OCI-LY3 (cell line): ENCODE measurements at regions not wholly inside any gene's neighbourhood (a gene's known extent, or its start where the extent isn't known, plus 50 kb on each side); places are given as distances from the start of the nearest gene placed in this dataset.

ENCODE experiments used
- H2AFZ ChIP-seq: fragments of 200-600, 300-600 bp; shearing (Covaris generic); 2 replicates; pipeline ENCODE4 v1.6.0; 2014; ENCODE audit warnings: antibody characterized with exemption, low read depth, low read length
- H3K27ac ChIP-seq: fragments of 200-600, 300-600 bp; sonication (generic); 2 replicates; pipeline ENCODE4 v1.5.1; 2014; ENCODE audit warnings: mild to moderate bottlenecking, low read length, moderate library complexity, mixed read lengths
- H3K27me3 ChIP-seq: fragments of 200-600, 300-600 bp; sonication (generic); 2 replicates; pipeline ENCODE4 v1.6.1; 2014; ENCODE audit warnings: low read depth, low read length, mixed read lengths
- H3K36me3 ChIP-seq: fragments of 200-600, 300-600 bp; sonication (generic); replicated peaks from 2 replicates; pipeline ENCODE3; 2014; ENCODE audit warnings: low read depth, low read length, mixed read lengths
- H3K4me1 ChIP-seq: fragments of 300-600, 200-600 bp; sonication (generic); 2 replicates; pipeline ENCODE4 v1.6.1; 2014; ENCODE audit warnings: low read length, mixed read lengths
- H3K4me2 ChIP-seq: fragments of 200-600, 300-600 bp; sonication (generic); 2 replicates; pipeline ENCODE4 v1.6.1; 2014; ENCODE audit warnings: low read length, mixed read lengths
- H3K4me3 ChIP-seq: fragments of 300-600, 200-600 bp; sonication (generic); 2 replicates; pipeline ENCODE4 v1.5.1; 2014; ENCODE audit warnings: antibody characterized with exemption, mild to moderate bottlenecking, low read length, moderate library complexity
- H3K79me2 ChIP-seq: fragments of 300-600, 200-600 bp; shearing (Covaris generic); 2 replicates; pipeline ENCODE4 v1.6.1; 2014; ENCODE audit warnings: mild to moderate bottlenecking, low read length, mixed read lengths
- H3K9ac ChIP-seq: fragments of 300-600, 200-600 bp; shearing (Covaris generic); 2 replicates; pipeline ENCODE4 v1.6.0; 2014; ENCODE audit warnings: mild to moderate bottlenecking, low read length, moderate library complexity
- H3K9me3 ChIP-seq: fragments of 200-600, 300-600 bp; shearing (Covaris generic); 2 replicates; pipeline ENCODE4 v1.6.1; 2014; ENCODE audit warnings: low read length, mixed read lengths; ENCODE audit not compliant: insufficient read depth
- H4K20me1 ChIP-seq: fragments of 200-600, 300-600 bp; sonication (generic); 2 replicates; pipeline ENCODE4 v1.6.1; 2016; ENCODE audit warnings: low read length, mixed read lengths; ENCODE audit not compliant: insufficient read depth
- EZH2phosphoT487 ChIP-seq: fragments of 200-600 bp; shearing (Covaris generic); IDR thresholded peaks from 2 replicates; pipeline ENCODE4 v1.6.1; 2018; ENCODE audit warnings: antibody characterized with exemption, mixed run types, low read depth
- TF ChIP-seq, protein P1 (sequence below): fragments of 200-600, 300-600 bp; sonication (generic); IDR thresholded peaks from 2 replicates; pipeline ENCODE4 v1.5.1; 2014; ENCODE audit warnings: antibody characterized with exemption, low read length, low read depth

DNA sequence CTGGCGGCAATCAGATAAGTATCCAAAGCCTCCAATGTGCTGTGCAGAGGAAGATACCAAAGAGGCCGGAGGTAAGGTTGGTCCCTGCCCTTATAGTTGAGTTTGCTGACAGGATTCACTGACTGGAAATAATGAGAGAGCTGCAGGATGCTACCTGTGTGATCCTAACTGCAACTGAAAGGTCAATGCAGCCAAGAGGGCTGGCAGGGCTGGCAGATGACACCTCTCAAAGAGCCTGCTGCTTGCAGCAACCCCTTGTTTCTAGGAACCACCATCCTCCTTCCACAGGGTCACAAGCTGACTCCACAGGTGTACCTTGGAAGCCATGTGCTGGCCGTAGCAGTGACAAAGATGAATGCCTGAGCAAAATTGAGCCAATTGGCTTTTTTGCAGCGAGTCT is 348.1 kb downstream of the DDX10 start:
- Histone ChIP-seq H3K79me2 (no peaks in the 10 kb centered on the region), H3K27me3 (no peaks in the 10 kb centered on the region), H3K4me3 (no peak overlapping the region), H2AFZ (no peak overlapping the region), H3K36me3 (no peaks in the 10 kb centered on the region), H3K4me1 (no peaks in the 10 kb centered on the region), H3K4me2 (no peak overlapping the region), H3K27ac (no peak overlapping the region), H3K9ac (no peak overlapping the region), H4K20me1 (no peaks in the 10 kb centered on the region), H3K9me3 (no peaks in the 10 kb centered on the region)
- no peak for TF ChIP-seq EZH2phosphoT487
- TF ChIP-seq, protein P1, sequence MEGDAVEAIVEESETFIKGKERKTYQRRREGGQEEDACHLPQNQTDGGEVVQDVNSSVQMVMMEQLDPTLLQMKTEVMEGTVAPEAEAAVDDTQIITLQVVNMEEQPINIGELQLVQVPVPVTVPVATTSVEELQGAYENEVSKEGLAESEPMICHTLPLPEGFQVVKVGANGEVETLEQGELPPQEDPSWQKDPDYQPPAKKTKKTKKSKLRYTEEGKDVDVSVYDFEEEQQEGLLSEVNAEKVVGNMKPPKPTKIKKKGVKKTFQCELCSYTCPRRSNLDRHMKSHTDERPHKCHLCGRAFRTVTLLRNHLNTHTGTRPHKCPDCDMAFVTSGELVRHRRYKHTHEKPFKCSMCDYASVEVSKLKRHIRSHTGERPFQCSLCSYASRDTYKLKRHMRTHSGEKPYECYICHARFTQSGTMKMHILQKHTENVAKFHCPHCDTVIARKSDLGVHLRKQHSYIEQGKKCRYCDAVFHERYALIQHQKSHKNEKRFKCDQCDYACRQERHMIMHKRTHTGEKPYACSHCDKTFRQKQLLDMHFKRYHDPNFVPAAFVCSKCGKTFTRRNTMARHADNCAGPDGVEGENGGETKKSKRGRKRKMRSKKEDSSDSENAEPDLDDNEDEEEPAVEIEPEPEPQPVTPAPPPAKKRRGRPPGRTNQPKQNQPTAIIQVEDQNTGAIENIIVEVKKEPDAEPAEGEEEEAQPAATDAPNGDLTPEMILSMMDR, result no peak

DNA sequence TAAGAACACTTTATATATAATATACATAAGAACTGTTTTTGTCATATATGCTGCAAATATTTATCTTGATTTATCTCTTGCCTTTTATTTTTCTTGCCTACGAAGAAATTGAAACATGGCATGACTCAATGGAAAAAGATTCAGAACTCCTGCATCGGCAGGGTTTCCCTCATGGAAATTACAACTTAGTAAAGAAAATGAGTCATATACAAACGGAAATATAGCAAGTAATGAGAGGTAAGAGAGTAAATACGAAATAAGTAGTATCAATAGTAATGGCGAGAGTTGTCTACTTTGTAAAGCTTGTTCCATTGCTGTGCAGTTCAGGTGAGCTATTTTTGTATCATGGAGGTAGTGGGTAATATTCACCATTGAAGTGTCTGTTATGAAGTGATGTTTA is 350.4 kb downstream of the DDX10 start:
- Histone ChIP-seq H3K4me1 (no peaks in the 10 kb centered on the region), H3K36me3 (no peaks in the 10 kb centered on the region), H3K27me3 (no peaks in the 10 kb centered on the region), H4K20me1 (no peaks in the 10 kb centered on the region), H3K4me3 (no peak overlapping the region), H3K9me3 (no peaks in the 10 kb centered on the region), H3K4me2 (no peak overlapping the region), H2AFZ (no peak overlapping the region), H3K79me2 (no peaks in the 10 kb centered on the region), H3K9ac (no peak overlapping the region), H3K27ac (no peak overlapping the region)
- TF ChIP-seq, protein P1, result no peak
- no peak for TF ChIP-seq EZH2phosphoT487

DNA sequence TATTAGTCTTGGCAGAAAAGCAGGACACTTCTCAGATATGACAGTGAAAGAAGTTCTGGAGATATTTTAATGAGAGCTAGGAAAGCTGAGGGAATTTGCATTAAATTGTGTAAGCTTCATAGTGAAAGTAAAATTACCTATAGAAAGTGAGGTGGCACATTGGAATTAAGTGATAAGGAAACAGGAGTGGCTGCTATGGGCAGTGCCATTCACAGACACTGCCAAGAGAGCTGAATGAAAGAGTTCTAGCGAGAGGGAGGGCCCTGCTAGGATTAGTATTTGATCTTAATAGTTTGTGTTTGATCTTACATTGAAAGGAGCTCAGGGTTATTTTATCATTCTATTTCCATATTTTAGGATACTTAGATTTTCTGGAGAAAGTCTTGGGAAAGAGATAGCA is 351.9 kb downstream of the DDX10 start:
- no peaks in the 10 kb centered on the region for H3K79me2 ChIP-seq
- no peaks in the 10 kb centered on the region for H3K9me3 ChIP-seq
- no peak overlapping the region for H3K9ac ChIP-seq
- no peaks in the 10 kb centered on the region for H4K20me1 ChIP-seq
- no peak for TF ChIP-seq EZH2phosphoT487
- TF ChIP-seq, protein P1, result no peak
- no peak overlapping the region for H3K4me3 ChIP-seq
- H3K36me3 ChIP-seq, result no peaks in the 10 kb centered on the region
- H2AFZ ChIP-seq, result no peak overlapping the region
- H3K27ac ChIP-seq, result no peak overlapping the region
- no peaks in the 10 kb centered on the region for H3K4me1 ChIP-seq
- H3K4me2 ChIP-seq, result no peak overlapping the region
- no peaks in the 10 kb centered on the region for H3K27me3 ChIP-seq

DNA sequence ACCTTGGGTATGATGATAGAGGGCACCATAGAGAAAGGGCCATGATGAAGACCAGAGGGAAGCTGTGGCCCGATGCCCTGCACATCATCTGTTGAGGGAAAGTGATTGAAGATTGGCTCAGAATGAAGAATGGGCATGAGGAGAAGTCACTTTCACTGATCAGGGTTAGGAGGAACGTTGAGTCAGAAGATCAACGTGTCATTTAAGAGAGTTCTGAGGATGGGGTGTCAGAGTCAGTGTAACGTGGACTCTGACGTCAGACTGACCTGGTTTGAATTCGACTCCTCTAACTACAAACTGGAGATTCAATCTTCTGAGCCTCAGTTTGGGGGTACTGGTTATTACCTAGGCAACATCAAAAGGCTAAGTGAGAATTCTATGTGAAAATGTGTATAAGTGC is 352.6 kb downstream of the DDX10 start:
- H4K20me1 ChIP-seq, result no peaks in the 10 kb centered on the region
- H3K4me3 ChIP-seq, result no peak overlapping the region
- H3K4me1 ChIP-seq, result no peaks in the 10 kb centered on the region
- H3K36me3 ChIP-seq, result no peaks in the 10 kb centered on the region
- H3K9ac ChIP-seq, result no peak overlapping the region
- H3K4me2 ChIP-seq, result no peak overlapping the region
- TF ChIP-seq, protein P1, result no peak
- no peak for TF ChIP-seq EZH2phosphoT487
- no peaks in the 10 kb centered on the region for H3K9me3 ChIP-seq
- no peak overlapping the region for H3K27ac ChIP-seq
- no peaks in the 10 kb centered on the region for H3K79me2 ChIP-seq
- H2AFZ ChIP-seq, result no peak overlapping the region
- H3K27me3 ChIP-seq, result no peaks in the 10 kb centered on the region
